ENCODE measurements at regions not wholly inside any gene's neighbourhood (a gene's known extent, or its start where the extent isn't known, plus 50 kb on each side); places are given as distances from the start of the nearest gene placed in this dataset.

DNA sequence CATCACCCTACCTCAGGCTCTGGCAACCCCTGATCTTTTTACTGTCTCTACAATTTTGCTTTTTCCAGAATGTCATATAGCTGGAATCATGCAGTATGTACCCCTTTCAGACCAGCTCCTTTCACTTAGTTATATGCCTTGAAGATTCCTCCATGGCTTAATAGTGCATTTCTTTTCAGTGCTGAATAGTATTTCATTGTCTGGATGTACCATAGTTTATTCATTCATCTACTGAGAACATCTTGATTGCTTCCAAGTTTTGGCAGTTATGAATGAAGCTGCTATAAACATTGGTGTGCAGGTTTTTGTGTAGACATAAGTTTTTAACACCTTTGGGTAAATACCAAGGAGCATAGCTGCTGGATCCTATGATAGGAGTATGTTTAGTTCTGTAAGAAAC lies 50.8 kb upstream of the ANP32A start:
- BruUV-seq (replicated peaks) = no TSS peak
- POLR2A ChIA-PET = interaction anchor here (1.3 to 1.4 kb wide), 3 partner anchors 19 to 77 kb away, joined by 3 to 9 read pairs (median 4); no protein-coding TSS in a partner anchor
- DNase-seq (ENCODE audit: low spot score) = no peak

GRCh38 chr15:68874788-68875187 lies 54.1 kb upstream of the ANP32A start:
- Histone ChIP-seq H3K9me3 (ENCODE audit: low read length) (peaks cover 7% of the 10 kb centered on the region; the same call in 1 of the 2 replicates), H2AFZ (ENCODE audit: low read length) (peak overlapping the region; percentile 86; the same call in 1 of the 2 replicates), H3K4me3 (ENCODE audit: low read depth, low read length, poor library complexity, severe bottlenecking) (no peak overlapping the region), H4K20me1 (ENCODE audit: insufficient read depth, low read length) (no peaks in the 10 kb centered on the region), H3K27ac (ENCODE audit: low read depth, low read length, poor library complexity, severe bottlenecking) (peak overlapping the region; percentile 29), H3K4me2 (ENCODE audit: low read length) (peak overlapping the region; percentile 59), H3K9me2 (ENCODE audit: insufficient read depth, low read length) (no peaks in the 10 kb centered on the region), H3K36me3 (ENCODE audit: insufficient read depth, low read length) (no peaks in the 10 kb centered on the region; the same call in 1 of the 2 replicates), H3K4me1 (ENCODE audit: insufficient read depth, low read length, poor library complexity, severe bottlenecking) (peaks cover 43% of the 10 kb centered on the region), H3K79me2 (ENCODE audit: insufficient read depth, low read depth, low read length) (peaks cover 4% of the 10 kb centered on the region; the same call in 1 of the 2 replicates)
- intact Hi-C loops (cut with micrococcal nuclease; ENCODE audit: unreplicated experiment) = loop anchor here (1.0 to 5.0 kb wide), 5 partner anchors 24 to 324 kb away; partner anchors contain the start of gene ANP32A
- POLR2A ChIA-PET = interaction anchor here (0.6 to 1.4 kb wide), 5 partner anchors 23 to 185 kb away, joined by 3 read pairs; no protein-coding TSS in a partner anchor
- no TSS peak for BruUV-seq (replicated peaks)
- peak; percentile 50 for DNase-seq (ENCODE audit: low spot score)
- CTCF ChIA-PET (ENCODE audit: unreplicated experiment) = interaction anchor here (1.0 to 2.5 kb wide), 4 partner anchors 42 to 200 kb away, joined by 3 to 13 read pairs (median 4); no protein-coding TSS in a partner anchor
- TF ChIP-seq EZH2phosphoT487 (IDR thresholded peaks at IDR 0.05; ENCODE audit: borderline replicate concordance, low read depth, low read length) (no peak), CTCF (conservative IDR thresholded peaks at IDR 0.05; ENCODE audit: low read length) (peak; percentile 69)

More for the DNA sequence above, 50.8 kb upstream of the ANP32A start:
- Histone ChIP-seq H4K20me1 (ENCODE audit: insufficient read depth, low read length) (no peaks in the 10 kb centered on the region), H3K4me2 (ENCODE audit: low read length) (no peak overlapping the region), H3K4me3 (ENCODE audit: low read depth, low read length, poor library complexity, severe bottlenecking) (no peak overlapping the region), H3K4me1 (ENCODE audit: insufficient read depth, low read length, poor library complexity, severe bottlenecking) (peaks cover 53% of the 10 kb centered on the region), H3K36me3 (ENCODE audit: insufficient read depth, low read length) (no peaks in the 10 kb centered on the region; the same call in 1 of the 2 replicates), H3K9me3 (ENCODE audit: low read length) (peaks cover 7% of the 10 kb centered on the region; the same call in 1 of the 2 replicates), H3K27ac (ENCODE audit: low read depth, low read length, poor library complexity, severe bottlenecking) (no peak overlapping the region), H2AFZ (ENCODE audit: low read length) (no peak overlapping the region), H3K79me2 (ENCODE audit: insufficient read depth, low read depth, low read length) (peaks cover 4% of the 10 kb centered on the region; the same call in 1 of the 2 replicates), H3K9me2 (ENCODE audit: insufficient read depth, low read length) (no peaks in the 10 kb centered on the region)
- TF ChIP-seq CTCF (conservative IDR thresholded peaks at IDR 0.05; ENCODE audit: low read length) (no peak), EZH2phosphoT487 (IDR thresholded peaks at IDR 0.05; ENCODE audit: borderline replicate concordance, low read depth, low read length) (no peak)
- CTCF ChIA-PET (ENCODE audit: unreplicated experiment) = no interaction called here
- intact Hi-C loops (cut with micrococcal nuclease; ENCODE audit: unreplicated experiment) = no loop called here
